Ishikawa (cell line): ENCODE measurements at regions not wholly inside any gene's neighbourhood (a gene's known extent, or its start where the extent isn't known, plus 50 kb on each side); places are given as distances from the start of the nearest gene placed in this dataset.

Experiments
- CEBPB ChIP-seq: IDR thresholded peaks from 2 replicates; pipeline ENCODE4 v1.6.1; 2012
- CREB1 ChIP-seq: IDR thresholded peaks from 2 replicates; pipeline ENCODE4 v1.6.1; 2012; ENCODE audit warnings: low read depth
- EGR1 ChIP-seq: IDR thresholded peaks from 2 replicates; pipeline ENCODE4 v1.6.1; 2012
- EP300 ChIP-seq: IDR thresholded peaks from 2 replicates; pipeline ENCODE4 v1.6.1; 2012; ENCODE audit warnings: borderline replicate concordance
- FOXM1 ChIP-seq: IDR thresholded peaks from 2 replicates; pipeline ENCODE4 v1.6.1; 2012; ENCODE audit warnings: low read depth, borderline replicate concordance
- NFIC ChIP-seq: IDR thresholded peaks from 2 replicates; pipeline ENCODE4 v1.6.1; 2012
- RAD21 ChIP-seq: IDR thresholded peaks from 2 replicates; pipeline ENCODE4 v1.6.1; 2012; ENCODE audit warnings: low read depth
- TAF1 ChIP-seq: IDR thresholded peaks from 2 replicates; pipeline ENCODE4 v1.6.1; 2012; ENCODE audit warnings: low read depth, mild to moderate bottlenecking
- TCF12 ChIP-seq: IDR thresholded peaks from 2 replicates; pipeline ENCODE4 v1.6.1; 2012; ENCODE audit warnings: low read depth
- TEAD4 ChIP-seq: IDR thresholded peaks from 2 replicates; pipeline ENCODE4 v1.6.1; 2012
- YY1 ChIP-seq: IDR thresholded peaks from 2 replicates; pipeline ENCODE4 v1.6.1; 2012; ENCODE audit warnings: low read depth
- ZBTB7A ChIP-seq: IDR thresholded peaks from 2 replicates; pipeline ENCODE4 v1.6.1; 2012; ENCODE audit warnings: low read depth
- TF ChIP-seq, protein P1 (sequence below): IDR thresholded peaks from 2 replicates; pipeline ENCODE4 v1.6.1; 2012
- TF ChIP-seq, protein P2 (sequence below): IDR thresholded peaks from 2 replicates; pipeline ENCODE4 v1.6.1; 2012
- TF ChIP-seq, protein P3 (sequence below): IDR thresholded peaks from 2 replicates; pipeline ENCODE4 v1.6.1; 2012; ENCODE audit warnings: low read depth, mild to moderate bottlenecking

DNA sequence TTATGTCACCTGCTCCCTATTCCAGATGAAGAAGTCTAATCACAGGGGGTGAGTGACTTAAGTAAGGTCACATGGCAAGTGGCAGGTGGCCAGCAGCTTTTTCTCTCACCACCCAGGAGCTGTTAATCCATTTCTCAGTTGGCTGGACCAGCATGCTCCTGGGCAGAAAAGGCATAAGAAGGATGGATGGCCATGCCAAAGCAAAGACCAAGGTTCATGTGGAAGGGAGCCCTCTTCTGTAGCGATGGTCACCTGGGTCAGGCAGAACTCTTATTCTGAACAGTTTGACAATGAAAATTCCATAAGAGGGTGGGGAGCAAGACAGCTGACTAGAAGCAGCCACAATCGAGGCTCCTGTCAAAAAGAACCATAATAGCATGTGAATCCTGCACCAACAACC, 538.1 kb downstream of the SUCLA2 start:
- TF ChIP-seq EGR1, result no peak
- no peak for TF ChIP-seq RAD21
- TF ChIP-seq, protein P1, sequence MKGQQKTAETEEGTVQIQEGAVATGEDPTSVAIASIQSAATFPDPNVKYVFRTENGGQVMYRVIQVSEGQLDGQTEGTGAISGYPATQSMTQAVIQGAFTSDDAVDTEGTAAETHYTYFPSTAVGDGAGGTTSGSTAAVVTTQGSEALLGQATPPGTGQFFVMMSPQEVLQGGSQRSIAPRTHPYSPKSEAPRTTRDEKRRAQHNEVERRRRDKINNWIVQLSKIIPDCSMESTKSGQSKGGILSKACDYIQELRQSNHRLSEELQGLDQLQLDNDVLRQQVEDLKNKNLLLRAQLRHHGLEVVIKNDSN, result no peak
- no peak for TF ChIP-seq CEBPB
- TF ChIP-seq NFIC, result no peak
- no peak for TF ChIP-seq YY1
- no peak for TF ChIP-seq TEAD4
- TF ChIP-seq, protein P2, sequence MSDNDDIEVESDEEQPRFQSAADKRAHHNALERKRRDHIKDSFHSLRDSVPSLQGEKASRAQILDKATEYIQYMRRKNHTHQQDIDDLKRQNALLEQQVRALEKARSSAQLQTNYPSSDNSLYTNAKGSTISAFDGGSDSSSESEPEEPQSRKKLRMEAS, result no peak
- TF ChIP-seq, protein P3, sequence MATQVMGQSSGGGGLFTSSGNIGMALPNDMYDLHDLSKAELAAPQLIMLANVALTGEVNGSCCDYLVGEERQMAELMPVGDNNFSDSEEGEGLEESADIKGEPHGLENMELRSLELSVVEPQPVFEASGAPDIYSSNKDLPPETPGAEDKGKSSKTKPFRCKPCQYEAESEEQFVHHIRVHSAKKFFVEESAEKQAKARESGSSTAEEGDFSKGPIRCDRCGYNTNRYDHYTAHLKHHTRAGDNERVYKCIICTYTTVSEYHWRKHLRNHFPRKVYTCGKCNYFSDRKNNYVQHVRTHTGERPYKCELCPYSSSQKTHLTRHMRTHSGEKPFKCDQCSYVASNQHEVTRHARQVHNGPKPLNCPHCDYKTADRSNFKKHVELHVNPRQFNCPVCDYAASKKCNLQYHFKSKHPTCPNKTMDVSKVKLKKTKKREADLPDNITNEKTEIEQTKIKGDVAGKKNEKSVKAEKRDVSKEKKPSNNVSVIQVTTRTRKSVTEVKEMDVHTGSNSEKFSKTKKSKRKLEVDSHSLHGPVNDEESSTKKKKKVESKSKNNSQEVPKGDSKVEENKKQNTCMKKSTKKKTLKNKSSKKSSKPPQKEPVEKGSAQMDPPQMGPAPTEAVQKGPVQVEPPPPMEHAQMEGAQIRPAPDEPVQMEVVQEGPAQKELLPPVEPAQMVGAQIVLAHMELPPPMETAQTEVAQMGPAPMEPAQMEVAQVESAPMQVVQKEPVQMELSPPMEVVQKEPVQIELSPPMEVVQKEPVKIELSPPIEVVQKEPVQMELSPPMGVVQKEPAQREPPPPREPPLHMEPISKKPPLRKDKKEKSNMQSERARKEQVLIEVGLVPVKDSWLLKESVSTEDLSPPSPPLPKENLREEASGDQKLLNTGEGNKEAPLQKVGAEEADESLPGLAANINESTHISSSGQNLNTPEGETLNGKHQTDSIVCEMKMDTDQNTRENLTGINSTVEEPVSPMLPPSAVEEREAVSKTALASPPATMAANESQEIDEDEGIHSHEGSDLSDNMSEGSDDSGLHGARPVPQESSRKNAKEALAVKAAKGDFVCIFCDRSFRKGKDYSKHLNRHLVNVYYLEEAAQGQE, result no peak
- TF ChIP-seq FOXM1, result no peak
- no peak for TF ChIP-seq ZBTB7A
- TF ChIP-seq TAF1, result no peak
- TF ChIP-seq EP300, result no peak
- TF ChIP-seq TCF12, result no peak
- no peak for TF ChIP-seq CREB1

DNA sequence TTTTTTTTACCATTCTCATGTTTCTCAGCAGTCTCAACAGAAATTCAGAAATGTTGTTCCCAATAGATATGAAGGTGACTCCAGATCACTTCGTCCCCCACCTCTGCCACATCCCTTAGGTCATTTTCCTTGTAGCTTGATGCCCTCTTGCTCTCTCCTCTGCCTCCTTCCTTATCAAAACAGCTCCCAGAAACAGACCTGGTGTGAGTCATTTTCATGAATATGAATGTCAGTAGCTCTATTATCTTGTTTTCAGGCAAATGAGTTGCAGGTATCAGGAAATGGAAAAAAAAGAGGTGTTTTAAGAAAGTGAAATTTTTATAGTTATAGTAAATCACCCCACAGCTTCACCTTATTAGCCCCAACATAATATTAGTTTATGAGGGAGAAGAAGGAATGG, 539.3 kb downstream of the SUCLA2 start:
- no peak for TF ChIP-seq TAF1
- TF ChIP-seq EGR1, result no peak
- no peak for TF ChIP-seq EP300
- TF ChIP-seq, protein P3, result no peak
- TF ChIP-seq TCF12, result no peak
- TF ChIP-seq CREB1, result no peak
- TF ChIP-seq, protein P2, result no peak
- TF ChIP-seq NFIC, result no peak
- no peak for TF ChIP-seq TEAD4

DNA sequence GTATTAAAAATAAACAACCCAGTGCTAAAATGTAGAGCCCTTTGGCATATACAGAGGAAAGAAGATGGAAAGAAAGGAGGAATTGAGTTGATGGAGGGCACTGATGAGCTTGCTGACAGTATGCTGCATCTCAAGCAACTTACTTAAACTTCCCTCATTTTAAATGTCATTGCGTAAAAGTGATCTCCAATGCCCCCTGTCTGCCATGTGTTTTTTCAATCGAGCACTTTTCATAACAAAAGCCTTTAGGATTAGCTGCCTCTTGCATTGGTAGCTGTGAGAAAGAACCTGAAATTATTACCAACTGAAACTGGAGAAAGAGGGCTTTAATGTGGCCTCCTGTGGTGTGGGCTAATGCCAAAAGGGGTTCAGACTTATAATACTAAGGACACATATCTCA, 541.6 kb downstream of the SUCLA2 start:
- no peak for TF ChIP-seq TCF12
- no peak for TF ChIP-seq YY1
- TF ChIP-seq, protein P2, result no peak
- no peak for TF ChIP-seq CREB1
- TF ChIP-seq FOXM1, result no peak
- TF ChIP-seq TEAD4, result no peak
- no peak for TF ChIP-seq EGR1
- TF ChIP-seq CEBPB, result no peak
- TF ChIP-seq, protein P1, result no peak
- TF ChIP-seq RAD21, result no peak
- TF ChIP-seq TAF1, result no peak
- no peak for TF ChIP-seq ZBTB7A
- no peak for TF ChIP-seq NFIC
- TF ChIP-seq, protein P3, result no peak
- TF ChIP-seq EP300, result no peak

DNA sequence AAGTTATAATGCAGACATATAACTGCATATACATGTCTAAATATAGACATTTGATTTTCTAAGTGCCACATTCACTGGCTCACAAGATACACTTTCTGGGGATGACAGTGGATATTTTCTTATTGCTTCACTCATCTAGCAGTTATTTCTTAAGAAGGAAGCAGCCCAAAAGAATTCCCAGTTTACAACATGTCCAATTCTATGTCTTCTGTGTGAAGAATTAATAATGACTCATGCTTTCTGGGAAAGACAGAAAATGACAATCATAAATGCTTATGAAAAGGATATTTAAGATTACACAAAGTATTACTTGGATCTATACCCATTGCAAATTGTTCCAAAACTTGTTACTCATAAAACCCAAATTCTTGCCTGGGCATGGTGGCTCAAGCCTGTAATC, 543.4 kb downstream of the SUCLA2 start:
- TF ChIP-seq EGR1 (no peak), NFIC (no peak), YY1 (no peak), TEAD4 (no peak), RAD21 (no peak), FOXM1 (no peak), CREB1 (no peak), TCF12 (no peak), CEBPB (no peak), EP300 (no peak), ZBTB7A (no peak), TAF1 (no peak)
- TF ChIP-seq, protein P2, result no peak
- TF ChIP-seq, protein P3, result no peak
- TF ChIP-seq, protein P1, result no peak
